Subcutaneous abdominal adipose tissue (tissue), 5 donors: ENCODE measurements at regions not wholly inside any gene's neighbourhood (a gene's known extent, or its start where the extent isn't known, plus 50 kb on each side); places are given as distances from the start of the nearest gene placed in this dataset.

Experiments used
- H3K27ac ChIP-seq: one replicate; pipeline ENCODE4 v1.7.0; 2013; ENCODE audit warnings: low read depth, mild to moderate bottlenecking, inconsistent platforms, low read length, moderate library complexity
- H3K27me3 ChIP-seq, 5 donors: one replicate each; pipeline ENCODE4 v1.7.0; 2013; ENCODE audit warnings: low read length in 5 of 5, inconsistent platforms in 1 of 5; ENCODE audit not compliant: control insufficient read depth in 5 of 5, insufficient read depth in 4 of 5
- H3K36me3 ChIP-seq, 5 donors: one replicate each; pipeline ENCODE4 v1.7.0; 2013; ENCODE audit warnings: low read length in 5 of 5; ENCODE audit not compliant: control insufficient read depth in 5 of 5, insufficient read depth in 5 of 5
- H3K4me1 ChIP-seq, 5 donors: one replicate each; pipeline ENCODE4 v1.7.0; 2013; ENCODE audit warnings: low read length in 5 of 5, mild to moderate bottlenecking in 3 of 5, moderate library complexity in 1 of 5; ENCODE audit not compliant: control insufficient read depth in 5 of 5, insufficient read depth in 5 of 5
- H3K4me3 ChIP-seq, 5 donors: one replicate each; pipeline ENCODE4 v1.7.0; 2013; ENCODE audit warnings: low read length in 5 of 5, low read depth in 1 of 5
- H3K9ac ChIP-seq, 5 donors: one replicate each; pipeline ENCODE4 v1.7.0; 2013; ENCODE audit warnings: low read length in 5 of 5, mild to moderate bottlenecking in 4 of 5, moderate library complexity in 3 of 5
- H3K9me3 ChIP-seq, 5 donors: one replicate each; pipeline ENCODE4 v1.7.0; 2013; ENCODE audit warnings: low read length in 5 of 5; ENCODE audit not compliant: control insufficient read depth in 5 of 5
- donor health status: healthy.
- donor health status: healthy.
- donor health status: healthy.
- donor health status: healthy.
- donor health status: healthy.

GRCh38 chr7:22561321-22561811 is 61.4 kb upstream of the STEAP1B start:
- Histone ChIP-seq H3K27ac (peak overlapping the region; percentile 68), H3K9ac (no peak overlapping the region), H3K4me1 (peaks cover 19 to 61% (median 59%) of the 10 kb centered on the region in 5 donors), H3K36me3 (no peaks in the 10 kb centered on the region), H3K4me3 (no peak overlapping the region), H3K27me3 (peaks cover 0 to 4% (median 3%) of the 10 kb centered on the region in 5 donors), H3K9me3 (no peaks in the 10 kb centered on the region)

DNA sequence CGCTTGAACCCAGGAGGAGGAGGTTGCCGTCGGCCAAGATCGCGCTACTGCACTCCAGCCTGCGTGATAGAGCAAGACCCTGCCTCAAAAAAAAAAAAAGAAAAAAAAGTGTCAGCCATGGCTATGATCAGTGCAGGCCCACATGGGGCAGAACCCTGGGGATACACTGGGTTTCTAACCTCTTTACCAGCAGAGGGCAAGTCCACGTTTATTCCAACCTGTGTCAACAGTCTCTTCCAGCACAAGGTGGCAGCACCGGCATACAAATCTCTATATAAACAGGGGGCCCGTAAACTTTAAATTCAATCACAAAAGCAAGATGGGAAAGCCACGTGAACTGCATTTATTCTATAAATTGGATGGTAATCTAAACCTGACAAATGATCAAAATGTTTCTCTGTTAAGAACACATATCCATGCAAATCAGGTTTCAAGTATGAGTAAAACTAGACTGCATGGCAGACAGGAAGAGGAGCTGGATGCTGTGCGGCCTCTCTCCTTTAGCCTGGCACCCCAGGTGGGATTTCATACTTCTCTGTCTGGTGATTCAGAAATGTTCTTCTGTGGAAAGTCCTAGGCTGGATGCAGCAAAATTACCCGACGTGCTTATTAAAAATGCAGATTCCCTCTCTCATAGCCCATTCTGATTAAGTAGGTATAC is 60.0 kb upstream of the STEAP1B start:
- peaks cover 17 to 48% (median 45%) of the 10 kb centered on the region in 5 donors for H3K4me1 ChIP-seq
- no peak overlapping the region for H3K4me3 ChIP-seq
- H3K36me3 ChIP-seq: no peaks in the 10 kb centered on the region
- no peak overlapping the region for H3K9ac ChIP-seq
- H3K27ac ChIP-seq: no peak overlapping the region
- H3K27me3 ChIP-seq: peaks cover 0 to 4% (median 3%) of the 10 kb centered on the region in 5 donors
- no peaks in the 10 kb centered on the region for H3K9me3 ChIP-seq

DNA sequence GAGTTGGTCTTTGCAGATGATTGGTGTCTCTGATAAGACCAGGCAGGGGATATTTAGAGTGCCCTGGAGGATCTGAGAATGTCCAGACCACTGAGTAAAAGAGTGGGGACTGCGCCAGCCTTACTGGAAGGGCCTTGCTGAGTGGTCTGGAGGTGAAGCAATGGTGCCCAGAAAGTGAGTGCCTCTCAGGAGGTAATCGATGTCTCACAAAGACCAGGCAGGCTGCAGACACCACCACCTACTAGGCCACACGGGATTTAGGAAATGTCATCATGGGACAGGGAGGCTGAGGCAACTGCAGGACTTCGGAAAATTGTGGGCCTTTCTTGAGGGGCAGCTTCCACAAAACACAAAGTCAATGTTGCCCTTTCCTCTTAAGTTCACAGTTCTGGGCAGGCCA is 57.2 kb upstream of the STEAP1B start:
- Histone ChIP-seq H3K36me3 (no peaks in the 10 kb centered on the region), H3K4me1 (peaks cover 9 to 20% (median 19%) of the 10 kb centered on the region in 5 donors), H3K4me3 (no peak overlapping the region)

GRCh38 chr7:22555476-22555875 is 55.5 kb upstream of the STEAP1B start:
- H3K27me3 ChIP-seq: peaks cover 0 to 21% (median 3%) of the 10 kb centered on the region in 5 donors
- no peak overlapping the region for H3K27ac ChIP-seq
- no peaks in the 10 kb centered on the region for H3K9me3 ChIP-seq

More for the DNA sequence above, 57.2 kb upstream of the STEAP1B start:
- H3K27ac ChIP-seq: no peak overlapping the region
- H3K9ac ChIP-seq: no peak overlapping the region
- no peaks in the 10 kb centered on the region for H3K9me3 ChIP-seq
- peaks cover 0 to 10% (median 0%) of the 10 kb centered on the region in 5 donors for H3K27me3 ChIP-seq

GRCh38 chr7:22554184-22554583 is 54.2 kb upstream of the STEAP1B start:
- Histone ChIP-seq H3K36me3 (no peaks in the 10 kb centered on the region), H3K9me3 (no peaks in the 10 kb centered on the region), H3K27ac (no peak overlapping the region), H3K27me3 (peaks cover 10 to 34% (median 16%) of the 10 kb centered on the region in 5 donors), H3K9ac (no peak overlapping the region), H3K4me3 (no peak overlapping the region), H3K4me1 (peaks cover 3 to 11% (median 6%) of the 10 kb centered on the region in 5 donors)

More at GRCh38 chr7:22555476-22555875, 55.5 kb upstream of the STEAP1B start:
- Histone ChIP-seq H3K36me3 (no peaks in the 10 kb centered on the region), H3K4me3 (no peak overlapping the region), H3K9ac (no peak overlapping the region), H3K4me1 (peaks cover 3 to 6% (median 5%) of the 10 kb centered on the region in 5 donors)

DNA sequence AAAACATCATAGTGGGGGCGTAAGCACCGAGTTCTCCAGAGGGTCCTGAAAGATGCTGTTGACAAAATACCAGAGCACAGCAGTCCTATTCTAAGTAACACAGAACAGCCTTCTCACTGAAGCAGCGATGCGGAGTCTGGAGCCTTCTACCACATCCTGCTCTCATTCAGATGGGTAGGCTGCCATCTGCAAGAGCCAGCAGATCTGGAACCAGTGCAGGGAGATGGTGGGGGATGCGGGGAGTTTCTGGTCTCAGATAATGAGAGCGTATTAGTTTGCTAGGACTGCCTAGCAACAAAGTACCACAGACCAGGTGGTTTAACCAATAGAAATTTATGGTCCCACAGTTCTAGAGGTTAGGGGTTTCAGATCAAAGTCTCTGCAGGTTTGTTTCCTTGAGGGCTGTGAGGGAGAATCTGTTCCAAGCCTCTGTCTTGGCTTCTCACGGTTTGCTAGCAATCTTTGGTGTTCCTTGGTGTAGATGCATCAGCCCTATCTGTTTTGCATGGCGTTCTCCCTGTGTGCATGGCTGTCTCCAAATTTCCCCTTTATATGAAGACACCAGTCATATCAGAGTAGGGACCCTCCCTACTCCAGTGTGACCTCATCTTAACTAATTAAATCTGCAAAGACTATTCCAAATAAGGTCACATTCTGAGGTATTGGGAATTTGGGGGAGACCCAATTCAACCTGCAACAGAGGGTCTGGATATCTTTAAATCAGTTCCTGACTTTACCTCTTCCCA is 52.0 kb upstream of the STEAP1B start:
- Histone ChIP-seq H3K36me3 (no peaks in the 10 kb centered on the region), H3K9me3 (no peaks in the 10 kb centered on the region), H3K27me3 (peaks cover 15 to 40% (median 18%) of the 10 kb centered on the region in 5 donors), H3K27ac (no peak overlapping the region), H3K4me1 (peaks cover 3 to 11% (median 6%) of the 10 kb centered on the region in 5 donors), H3K9ac (no peak overlapping the region), H3K4me3 (no peak overlapping the region)

GRCh38 chr7:22550514-22551030 is 50.6 kb upstream of the STEAP1B start:
- Histone ChIP-seq H3K9ac (no peak overlapping the region), H3K27me3 (peaks cover 15 to 46% (median 20%) of the 10 kb centered on the region in 5 donors), H3K9me3 (no peaks in the 10 kb centered on the region), H3K4me3 (peak overlapping the region in 1 of 5 donors; percentile 51), H3K27ac (no peak overlapping the region), H3K36me3 (no peaks in the 10 kb centered on the region), H3K4me1 (peaks cover 3 to 11% (median 6%) of the 10 kb centered on the region in 5 donors)

DNA sequence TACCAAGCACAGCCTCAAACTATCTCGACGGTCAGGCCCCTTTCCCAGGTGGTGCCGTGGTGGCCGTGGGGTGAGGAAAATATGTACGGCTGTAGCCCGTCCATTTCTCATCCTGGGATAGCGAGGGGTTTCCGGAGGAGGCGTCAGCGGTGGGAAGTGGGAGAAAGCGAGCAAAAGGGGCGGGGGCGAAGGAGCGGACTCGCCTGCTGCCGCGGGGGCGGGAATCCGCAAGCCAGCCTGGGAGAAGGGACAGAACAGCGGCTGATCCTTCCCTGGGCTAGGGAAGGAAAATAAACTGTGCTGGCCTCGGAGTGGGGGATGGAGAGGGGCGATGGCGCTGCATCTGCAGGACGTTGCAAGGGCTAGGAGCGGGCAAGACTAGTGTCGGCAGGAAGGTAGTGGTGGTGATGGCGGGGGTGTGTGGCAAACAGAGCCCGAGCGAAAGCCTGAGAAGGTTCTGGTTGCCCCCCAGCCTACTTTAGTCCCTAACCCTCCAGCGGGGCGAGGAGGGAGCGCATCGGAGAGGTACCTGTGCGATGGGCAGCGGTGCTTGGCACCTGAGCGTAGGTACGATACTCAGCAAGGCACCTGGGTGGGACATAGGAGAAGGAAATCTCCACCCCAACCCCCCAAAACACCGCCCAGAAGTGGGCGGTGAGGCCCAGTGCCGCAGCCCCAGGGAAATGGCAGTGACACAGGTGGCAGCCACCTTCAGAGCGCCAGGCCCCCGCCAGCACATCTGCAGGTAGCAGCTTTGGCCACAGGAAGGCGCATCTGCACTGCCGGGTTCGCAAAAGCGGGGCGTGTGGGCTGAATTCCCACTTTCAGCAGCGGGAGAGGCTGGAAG is 49.9 kb upstream of the STEAP1B start:
- Histone ChIP-seq H3K27me3 (peaks cover 16 to 51% (median 26%) of the 10 kb centered on the region in 5 donors), H3K36me3 (no peaks in the 10 kb centered on the region), H3K27ac (no peak overlapping the region), H3K9me3 (no peaks in the 10 kb centered on the region), H3K9ac (no peak overlapping the region), H3K4me1 (peaks cover 3 to 11% (median 6%) of the 10 kb centered on the region in 5 donors), H3K4me3 (peak overlapping the region in 4 of 5 donors; percentile 6 to 51 (median 14))
